Keratinocyte (primary cell): ENCODE measurements at regions not wholly inside any gene's neighbourhood (a gene's known extent, or its start where the extent isn't known, plus 50 kb on each side); places are given as distances from the start of the nearest gene placed in this dataset.
"Not testable (repeated sequence)": the region's sequence is repeated elsewhere in the genome, so short reads cannot be mapped to it uniquely, and the experiment has no call there.

Experiments
- EZH2 ChIP-seq: IDR thresholded peaks from one replicate; pipeline ENCODE4 v1.6.1; 2012; ENCODE audit warnings: inconsistent platforms, mild to moderate bottlenecking, low read length, moderate library complexity
- TF ChIP-seq, protein P1 (sequence below), 3 experiments: IDR thresholded peaks in 1 of 3; conservative IDR thresholded peaks in 1 of 3; optimal IDR thresholded peaks in 1 of 3; 2 replicates in 2 of 3; 3 replicates in 1 of 3; pipeline versions ENCODE3 to v1.5.1; 2011; ENCODE audit warnings: low read length in 3 of 3, mild to moderate bottlenecking in 3 of 3, moderate library complexity in 2 of 3, control low read depth in 1 of 3, inconsistent platforms in 1 of 3; ENCODE audit not compliant: insufficient read depth in 2 of 3; ENCODE audit errors: extremely low read depth in 1 of 3

DNA sequence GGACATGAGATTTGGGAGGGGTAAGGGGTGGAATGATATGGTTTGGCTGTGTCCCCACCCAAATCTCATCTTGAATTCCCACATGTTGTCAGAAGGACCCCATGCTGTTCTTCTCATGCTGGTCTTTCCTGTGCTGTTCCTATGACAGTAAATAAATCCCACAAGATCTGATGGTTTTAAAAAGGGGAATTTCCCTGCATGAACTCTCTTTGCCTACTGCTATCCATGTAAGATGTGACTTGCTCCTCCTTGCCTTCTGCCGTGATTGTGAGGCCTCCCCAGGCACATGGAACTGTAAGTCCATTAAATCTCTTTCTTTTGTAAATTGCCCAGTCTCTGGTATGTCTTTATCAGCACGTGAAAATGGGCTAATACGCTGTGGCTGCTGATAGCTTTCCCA is 115.8 kb downstream of the ENC1 start:
- TF ChIP-seq, protein P1, sequence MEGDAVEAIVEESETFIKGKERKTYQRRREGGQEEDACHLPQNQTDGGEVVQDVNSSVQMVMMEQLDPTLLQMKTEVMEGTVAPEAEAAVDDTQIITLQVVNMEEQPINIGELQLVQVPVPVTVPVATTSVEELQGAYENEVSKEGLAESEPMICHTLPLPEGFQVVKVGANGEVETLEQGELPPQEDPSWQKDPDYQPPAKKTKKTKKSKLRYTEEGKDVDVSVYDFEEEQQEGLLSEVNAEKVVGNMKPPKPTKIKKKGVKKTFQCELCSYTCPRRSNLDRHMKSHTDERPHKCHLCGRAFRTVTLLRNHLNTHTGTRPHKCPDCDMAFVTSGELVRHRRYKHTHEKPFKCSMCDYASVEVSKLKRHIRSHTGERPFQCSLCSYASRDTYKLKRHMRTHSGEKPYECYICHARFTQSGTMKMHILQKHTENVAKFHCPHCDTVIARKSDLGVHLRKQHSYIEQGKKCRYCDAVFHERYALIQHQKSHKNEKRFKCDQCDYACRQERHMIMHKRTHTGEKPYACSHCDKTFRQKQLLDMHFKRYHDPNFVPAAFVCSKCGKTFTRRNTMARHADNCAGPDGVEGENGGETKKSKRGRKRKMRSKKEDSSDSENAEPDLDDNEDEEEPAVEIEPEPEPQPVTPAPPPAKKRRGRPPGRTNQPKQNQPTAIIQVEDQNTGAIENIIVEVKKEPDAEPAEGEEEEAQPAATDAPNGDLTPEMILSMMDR (optimal IDR thresholded peaks at IDR 0.05 in 1 of 3, IDR thresholded peaks at IDR 0.05 in 1 of 3, conservative IDR thresholded peaks at IDR 0.05 in 1 of 3; ENCODE audit: extremely low read depth in 1 of 3, insufficient read depth in 2 of 3, low read length in 3 of 3) = not testable (repeated sequence)
- not testable (repeated sequence) for TF ChIP-seq EZH2
